IPS-20b (cell line): ENCODE measurements at regions not wholly inside any gene's neighbourhood (a gene's known extent, or its start where the extent isn't known, plus 50 kb on each side); places are given as distances from the start of the nearest gene placed in this dataset.

ENCODE experiments used
- H3K27ac ChIP-seq: one replicate; pipeline ENCODE4 v1.5.1; 2013; ENCODE audit warnings: low read length
- H3K27me3 ChIP-seq: 2 replicates; pipeline ENCODE4 v1.6.1; 2013; ENCODE audit warnings: mild to moderate bottlenecking, low read length, inconsistent platforms; ENCODE audit not compliant: insufficient read depth
- H3K36me3 ChIP-seq: 2 replicates; pipeline ENCODE4 v1.6.1; 2013; ENCODE audit warnings: low read depth, mild to moderate bottlenecking, inconsistent platforms, low read length, moderate library complexity; ENCODE audit not compliant: insufficient read depth
- H3K4me1 ChIP-seq: 2 replicates; pipeline ENCODE4 v1.6.1; 2013; ENCODE audit warnings: mild to moderate bottlenecking, control low read depth, inconsistent platforms, low read length, moderate library complexity; ENCODE audit not compliant: insufficient read depth
- H3K4me3 ChIP-seq: 2 replicates; pipeline ENCODE4 v1.5.1; 2013; ENCODE audit warnings: mild to moderate bottlenecking, low read length, inconsistent platforms
- H3K9ac ChIP-seq: 2 replicates; pipeline ENCODE4 v1.6.1; 2013; ENCODE audit warnings: low read depth, mild to moderate bottlenecking, inconsistent platforms, low read length, moderate library complexity
- H3K9me3 ChIP-seq: 2 replicates; pipeline ENCODE4 v1.6.1; 2013; ENCODE audit warnings: mild to moderate bottlenecking, low read depth, low read length, inconsistent platforms; ENCODE audit not compliant: insufficient read depth

DNA sequence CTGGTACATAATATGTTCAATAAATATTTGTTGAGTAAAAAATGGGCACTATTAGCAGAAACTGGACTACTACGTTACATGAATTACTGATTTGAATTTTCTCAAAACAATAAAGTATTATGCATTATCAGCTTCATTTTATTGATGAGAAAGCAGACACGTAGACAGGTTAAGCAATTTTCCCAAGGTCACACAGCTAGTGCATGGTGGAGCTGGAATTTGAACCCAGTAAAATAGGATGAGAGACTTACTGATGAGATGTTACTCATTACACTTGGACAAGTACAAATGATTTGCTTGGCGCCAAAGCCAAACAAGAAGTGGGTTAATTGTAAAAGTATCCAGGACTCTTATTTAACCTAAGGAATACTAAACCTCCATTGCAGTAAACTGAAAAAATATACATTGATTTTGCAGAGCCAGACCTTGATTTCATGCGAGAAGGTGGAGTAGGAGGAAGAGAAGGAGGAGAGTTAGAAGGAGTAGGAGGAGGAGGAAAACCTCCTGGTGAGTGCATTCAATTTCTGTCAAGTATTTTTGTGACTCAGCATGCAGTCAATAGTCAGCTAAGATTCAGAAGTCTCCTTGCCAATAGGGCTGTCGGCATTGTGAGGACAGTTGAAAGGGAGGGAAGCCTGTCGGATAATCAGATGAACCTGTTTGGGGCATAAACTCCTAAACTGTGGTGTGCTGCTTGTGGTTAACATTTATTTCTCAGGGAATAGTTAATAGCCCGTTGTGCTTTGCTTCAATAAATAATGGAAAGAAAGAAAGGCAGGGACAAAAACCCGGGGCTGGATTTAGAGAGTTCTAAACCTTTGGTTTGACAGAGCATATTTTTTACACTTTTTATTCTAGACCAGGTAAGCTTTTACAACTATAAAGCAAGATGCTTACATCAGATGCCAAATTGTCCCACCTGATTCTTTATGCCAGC, 77.0 kb upstream of the TACR1 start:
- Histone ChIP-seq H3K4me3 (no peak overlapping the region; the same call in 1 of the 2 replicates), H3K27me3 (no peaks in the 10 kb centered on the region), H3K27ac (no peak overlapping the region), H3K36me3 (no peaks in the 10 kb centered on the region), H3K4me1 (peaks cover 23% of the 10 kb centered on the region), H3K9ac (no peak overlapping the region), H3K9me3 (no peaks in the 10 kb centered on the region)

- no peaks in the 10 kb centered on the region for H3K36me3 ChIP-seq
These were observed 75.6 kb upstream of the TACR1 start for GRCh38 chr2:75274936-75275335.

GRCh38 chr2:75268112-75268511, 68.8 kb upstream of the TACR1 start:
- Histone ChIP-seq H3K27me3 (no peaks in the 10 kb centered on the region), H3K4me1 (no peaks in the 10 kb centered on the region), H3K9ac (no peak overlapping the region), H3K9me3 (no peaks in the 10 kb centered on the region), H3K27ac (no peak overlapping the region), H3K36me3 (no peaks in the 10 kb centered on the region), H3K4me3 (no peak overlapping the region)

More at GRCh38 chr2:75274936-75275335, 75.6 kb upstream of the TACR1 start:
- no peak overlapping the region for H3K4me3 ChIP-seq
- peaks cover 23% of the 10 kb centered on the region for H3K4me1 ChIP-seq
- H3K27me3 ChIP-seq, result no peaks in the 10 kb centered on the region
- no peaks in the 10 kb centered on the region for H3K9me3 ChIP-seq
- no peak overlapping the region for H3K9ac ChIP-seq
- H3K27ac ChIP-seq, result no peak overlapping the region

- no peak overlapping the region for H3K27ac ChIP-seq
- no peaks in the 10 kb centered on the region for H3K4me1 ChIP-seq
- H3K36me3 ChIP-seq, result no peaks in the 10 kb centered on the region
- H3K4me3 ChIP-seq, result no peak overlapping the region
- peaks cover 20% of the 10 kb centered on the region for H3K9me3 ChIP-seq
- no peaks in the 10 kb centered on the region for H3K27me3 ChIP-seq
- no peak overlapping the region for H3K9ac ChIP-seq
These were observed 62.6 kb upstream of the TACR1 start for GRCh38 chr2:75261923-75262322.

DNA sequence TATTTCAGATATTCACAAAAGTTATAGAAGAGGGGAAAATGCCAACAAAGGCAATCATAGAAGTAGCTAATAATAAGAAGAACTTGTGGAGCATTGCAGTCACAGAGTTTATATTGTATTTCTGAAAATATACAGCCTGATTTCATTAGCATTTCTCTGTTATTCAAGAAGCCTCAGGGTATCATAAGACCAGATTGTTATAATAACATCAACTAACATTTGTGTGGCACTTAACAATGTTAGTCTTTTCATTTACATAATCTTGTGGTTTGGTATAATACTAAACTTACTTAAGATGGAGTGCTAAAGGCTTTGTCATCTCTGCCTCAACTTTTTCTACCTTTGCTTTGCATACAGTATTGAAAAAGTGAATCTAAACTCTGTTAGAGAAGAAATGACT, 61.6 kb upstream of the TACR1 start:
- no peak overlapping the region for H3K9ac ChIP-seq

DNA sequence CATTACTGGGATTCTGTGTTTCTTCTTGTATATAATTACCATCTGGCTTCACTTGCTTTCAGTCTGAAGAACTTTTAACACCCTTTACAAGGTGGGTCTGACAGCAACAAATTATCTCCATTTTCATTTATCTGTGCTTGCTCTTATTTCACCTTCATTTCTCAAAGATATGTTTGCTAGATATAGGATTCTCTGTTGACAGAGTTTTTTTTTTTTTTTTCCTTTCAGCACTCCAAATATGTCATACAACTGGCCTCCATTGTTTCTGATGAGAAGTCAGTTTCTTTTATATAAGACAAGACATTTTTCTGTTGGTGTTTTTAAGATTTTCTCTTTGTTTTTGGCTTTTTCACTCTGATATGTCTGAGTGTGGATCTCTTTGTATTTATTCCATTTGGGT, 59.3 kb upstream of the TACR1 start:
- H3K36me3 ChIP-seq, result no peaks in the 10 kb centered on the region
- no peaks in the 10 kb centered on the region for H3K27me3 ChIP-seq
- H3K27ac ChIP-seq, result no peak overlapping the region
- no peak overlapping the region for H3K9ac ChIP-seq
- H3K9me3 ChIP-seq, result peaks cover 20% of the 10 kb centered on the region
- no peak overlapping the region for H3K4me3 ChIP-seq
- no peaks in the 10 kb centered on the region for H3K4me1 ChIP-seq

More for the DNA sequence above, 61.6 kb upstream of the TACR1 start:
- no peaks in the 10 kb centered on the region for H3K4me1 ChIP-seq
- peaks cover 20% of the 10 kb centered on the region for H3K9me3 ChIP-seq
- no peak overlapping the region for H3K4me3 ChIP-seq
- H3K36me3 ChIP-seq, result no peaks in the 10 kb centered on the region
- H3K27me3 ChIP-seq, result no peaks in the 10 kb centered on the region
- no peak overlapping the region for H3K27ac ChIP-seq

- Histone ChIP-seq H3K27me3 (no peaks in the 10 kb centered on the region), H3K27ac (no peak overlapping the region), H3K4me3 (no peak overlapping the region), H3K9me3 (peaks cover 20% of the 10 kb centered on the region), H3K36me3 (no peaks in the 10 kb centered on the region), H3K9ac (no peak overlapping the region), H3K4me1 (no peaks in the 10 kb centered on the region)
These were observed 57.2 kb upstream of the TACR1 start for GRCh38 chr2:75256485-75256884.

- no peaks in the 10 kb centered on the region for H3K36me3 ChIP-seq
- H3K9ac ChIP-seq, result no peak overlapping the region
- H3K27me3 ChIP-seq, result no peaks in the 10 kb centered on the region
- H3K9me3 ChIP-seq, result peaks cover 25% of the 10 kb centered on the region
- H3K4me1 ChIP-seq, result no peaks in the 10 kb centered on the region
- no peak overlapping the region for H3K4me3 ChIP-seq
- H3K27ac ChIP-seq, result no peak overlapping the region
These were observed 54.2 kb upstream of the TACR1 start for GRCh38 chr2:75253526-75253925.

DNA sequence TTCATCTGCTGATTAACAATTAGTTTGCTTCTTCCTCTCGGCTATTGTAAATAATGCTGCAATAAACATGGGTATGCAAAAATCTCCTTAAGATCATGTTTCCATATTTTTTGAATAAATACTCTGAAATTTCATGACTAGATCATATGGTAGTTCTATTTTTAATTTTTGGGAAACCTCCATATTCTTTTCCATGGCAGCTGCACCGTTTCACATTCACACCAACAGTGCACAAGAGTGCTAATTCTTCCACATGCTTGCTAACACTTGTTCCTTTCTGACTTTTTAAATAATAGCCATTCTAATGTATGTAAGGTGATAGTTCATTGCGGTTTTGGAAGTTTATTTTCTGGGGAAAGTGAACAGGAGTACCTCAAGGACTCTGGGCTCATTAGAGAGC, 52.6 kb upstream of the TACR1 start:
- Histone ChIP-seq H3K9me3 (peaks cover 16% of the 10 kb centered on the region), H3K36me3 (no peaks in the 10 kb centered on the region), H3K27ac (no peak overlapping the region), H3K27me3 (no peaks in the 10 kb centered on the region), H3K9ac (no peak overlapping the region), H3K4me3 (no peak overlapping the region), H3K4me1 (no peaks in the 10 kb centered on the region)
